GM23248 (cell line): ENCODE measurements at regions not wholly inside any gene's neighbourhood (a gene's known extent, or its start where the extent isn't known, plus 50 kb on each side); places are given as distances from the start of the nearest gene placed in this dataset.

ENCODE experiments used
- DNase-seq: peaks from one replicate; pipeline ENCODE4 v3.0.0-alpha.2; 2015
- H2AFZ ChIP-seq: fragments of 200-600 bp; sonication (generic); 2 replicates; pipeline ENCODE4 v1.6.1; 2016; ENCODE audit warnings: antibody characterized with exemption
- H3F3A ChIP-seq: fragments of 200-600 bp; sonication (generic); 2 replicates; pipeline ENCODE4 v1.6.1; 2016; ENCODE audit warnings: mild to moderate bottlenecking, antibody characterized with exemption, mixed run types; ENCODE audit not compliant: insufficient read depth
- H3K27ac ChIP-seq: fragments of 200-600 bp; sonication (generic); 2 replicates; pipeline ENCODE4 v1.5.1; 2016; ENCODE audit warnings: mild to moderate bottlenecking
- H3K27me3 ChIP-seq: fragments of 200-600 bp; sonication (generic); replicated peaks from 2 replicates; pipeline ENCODE4 v1.6.1; 2016; ENCODE audit warnings: mild to moderate bottlenecking; ENCODE audit not compliant: insufficient read depth
- H3K36me3 ChIP-seq: fragments of 200-600 bp; sonication (generic); 2 replicates; pipeline ENCODE4 v1.6.1; 2016; ENCODE audit warnings: low read depth, mild to moderate bottlenecking
- H3K4me1 ChIP-seq: fragments of 200-600 bp; sonication (generic); 2 replicates; pipeline ENCODE4 v1.6.1; 2016; ENCODE audit warnings: mild to moderate bottlenecking; ENCODE audit not compliant: insufficient read depth
- H3K4me2 ChIP-seq: fragments of 200-600 bp; sonication (generic); one replicate; pipeline ENCODE4 v1.6.1; 2016; ENCODE audit warnings: mild to moderate bottlenecking; ENCODE audit not compliant: unreplicated experiment
- H3K4me3 ChIP-seq: fragments of 200-600 bp; sonication (generic); 2 replicates; pipeline ENCODE4 v1.5.1; 2016; ENCODE audit warnings: mild to moderate bottlenecking
- H3K79me2 ChIP-seq: fragments of 200-600 bp; sonication (generic); 2 replicates; pipeline ENCODE4 v1.6.1; 2016; ENCODE audit warnings: mild to moderate bottlenecking; ENCODE audit not compliant: insufficient read depth
- H3K9ac ChIP-seq: fragments of 200-600 bp; sonication (generic); 2 replicates; pipeline ENCODE4 v1.6.1; 2016; ENCODE audit warnings: mild to moderate bottlenecking
- H3K9me2 ChIP-seq: fragments of 200-600 bp; sonication (generic); 2 replicates; pipeline ENCODE4 v1.6.1; 2016; ENCODE audit warnings: mixed run types, mild to moderate bottlenecking, moderate library complexity; ENCODE audit not compliant: insufficient read depth
- H3K9me3 ChIP-seq: fragments of 200-600 bp; sonication (generic); one replicate; pipeline ENCODE4 v1.6.1; 2017; ENCODE audit warnings: low read depth
- H4K20me1 ChIP-seq: fragments of 200-600 bp; sonication (generic); 2 replicates; pipeline ENCODE4 v1.6.0; 2016; ENCODE audit not compliant: insufficient read depth
- EZH2 ChIP-seq: fragments of 200-600 bp; sonication (generic); IDR thresholded peaks from 2 replicates; pipeline ENCODE4 v1.6.1; 2018; ENCODE audit warnings: antibody characterized with exemption, mild to moderate bottlenecking; ENCODE audit not compliant: insufficient read depth, poor library complexity, severe bottlenecking
- EZH2phosphoT487 ChIP-seq: fragments of 200-600 bp; sonication (generic); IDR thresholded peaks from 2 replicates; pipeline ENCODE4 v1.6.1; 2018; ENCODE audit warnings: antibody characterized with exemption, moderate library complexity, mild to moderate bottlenecking, low read depth; ENCODE audit not compliant: insufficient read depth
- WGBS, 2 experiments: methylation state at CpG; one replicate each; pipeline ENCODE4 v1.1.6; 2015 to 2017; ENCODE audit warnings: low lambda C conversion rate in 2 of 2, low coverage in 1 of 2; ENCODE audit errors: missing lambda C conversion rate in 2 of 2; 5-methylcytosine and 5-hydroxymethylcytosine counted together
- in situ Hi-C: fragments of 300-500 bp; cut with MboI; formaldehyde crosslinking; loops from 2 replicates; pipeline ENCODE4 v1.15.0; 2020

DNA sequence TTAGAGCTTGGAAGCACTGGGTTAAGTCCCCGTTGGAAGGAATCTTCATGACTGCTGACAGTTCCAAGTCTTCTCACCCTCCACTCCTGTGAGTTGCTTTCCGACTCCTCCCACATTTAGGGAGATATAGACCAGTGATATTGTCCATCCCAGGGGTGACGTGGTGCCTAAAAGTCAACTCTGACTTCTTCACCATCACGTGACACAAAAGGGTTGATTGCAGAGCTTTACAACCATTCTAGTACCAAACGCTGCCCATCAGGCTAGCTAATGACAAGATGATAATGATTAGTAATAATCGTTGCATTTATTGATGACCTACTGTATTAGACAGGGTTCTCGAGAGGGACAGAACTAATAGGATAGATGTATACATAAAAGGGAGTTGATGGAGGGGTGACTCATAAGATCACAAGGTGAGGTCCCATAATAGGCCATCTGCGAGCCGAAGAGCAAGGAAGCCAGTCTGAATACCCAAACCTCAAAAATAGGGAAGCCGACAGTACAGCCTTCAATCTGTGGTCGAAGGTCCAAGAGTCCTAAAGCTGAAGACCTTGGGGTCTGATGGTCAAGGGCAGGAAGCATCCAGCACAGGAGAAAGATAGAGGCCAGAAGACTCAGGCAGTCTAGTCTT is 85.3 kb upstream of the CARD11 start:
- no peak overlapping the region for H3K9ac ChIP-seq
- H3K4me2 ChIP-seq, result no peak overlapping the region
- H3K9me2 ChIP-seq, result no peaks in the 10 kb centered on the region
- H4K20me1 ChIP-seq, result no peaks in the 10 kb centered on the region
- TF ChIP-seq EZH2phosphoT487 (no peak), EZH2 (no peak)
- no peaks in the 10 kb centered on the region for H3K79me2 ChIP-seq
- DNase-seq, result no peak
- H3K9me3 ChIP-seq, result no peaks in the 10 kb centered on the region
- H3F3A ChIP-seq, result no peaks in the 10 kb centered on the region
- H3K36me3 ChIP-seq, result no peaks in the 10 kb centered on the region
- H3K4me3 ChIP-seq, result no peak overlapping the region
- WGBS, 2 experiments, result 29 to 33% methylated on average over 11 of the region's 11 CpGs
- H3K27me3 ChIP-seq, result no peaks in the 10 kb centered on the region
- no peak overlapping the region for H3K27ac ChIP-seq
- in situ Hi-C loops, result no loop called here
- H3K4me1 ChIP-seq, result no peaks in the 10 kb centered on the region
- no peak overlapping the region for H2AFZ ChIP-seq

DNA sequence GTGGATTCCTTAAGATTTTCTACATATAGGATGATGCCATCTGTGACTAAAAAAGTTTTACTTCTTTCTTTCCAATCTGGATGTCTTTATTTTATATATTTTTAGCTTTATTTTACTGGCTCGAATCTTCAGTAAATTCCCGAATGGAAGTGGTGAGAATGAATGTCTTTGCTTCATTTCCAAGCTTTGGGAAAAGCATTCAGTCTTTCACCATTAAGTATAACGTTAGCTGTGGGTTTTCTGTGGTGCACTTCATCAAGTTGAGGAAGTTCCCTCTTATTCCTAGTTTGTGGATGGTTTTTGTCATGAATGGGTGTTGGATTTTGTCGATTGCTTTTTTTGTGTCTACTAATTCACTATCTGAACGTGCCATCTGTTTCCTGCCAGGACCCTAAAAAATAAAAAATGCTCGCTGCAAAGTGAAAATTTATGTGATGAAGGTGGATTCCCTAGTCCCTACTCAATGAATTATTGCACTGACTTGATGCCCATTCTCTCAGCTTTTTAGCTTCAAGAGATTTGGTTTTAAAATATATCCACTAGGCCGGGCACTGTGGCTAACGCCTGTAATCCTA is 90.2 kb upstream of the CARD11 start:
- Histone ChIP-seq H2AFZ (no peak overlapping the region), H3K9me3 (no peaks in the 10 kb centered on the region), H3K9me2 (no peaks in the 10 kb centered on the region), H3K9ac (no peak overlapping the region), H3K4me1 (no peaks in the 10 kb centered on the region), H3K27ac (no peak overlapping the region), H3F3A (no peaks in the 10 kb centered on the region), H3K79me2 (no peaks in the 10 kb centered on the region), H3K4me2 (no peak overlapping the region), H3K36me3 (no peaks in the 10 kb centered on the region), H4K20me1 (no peaks in the 10 kb centered on the region), H3K4me3 (no peak overlapping the region), H3K27me3 (no peaks in the 10 kb centered on the region)
- no peak for TF ChIP-seq EZH2phosphoT487
- no peak for TF ChIP-seq EZH2
- DNase-seq, result no peak
- in situ Hi-C loops, result no loop called here
- WGBS, 2 experiments, result 23 to 27% methylated on average over 8 of the region's 8 CpGs

DNA sequence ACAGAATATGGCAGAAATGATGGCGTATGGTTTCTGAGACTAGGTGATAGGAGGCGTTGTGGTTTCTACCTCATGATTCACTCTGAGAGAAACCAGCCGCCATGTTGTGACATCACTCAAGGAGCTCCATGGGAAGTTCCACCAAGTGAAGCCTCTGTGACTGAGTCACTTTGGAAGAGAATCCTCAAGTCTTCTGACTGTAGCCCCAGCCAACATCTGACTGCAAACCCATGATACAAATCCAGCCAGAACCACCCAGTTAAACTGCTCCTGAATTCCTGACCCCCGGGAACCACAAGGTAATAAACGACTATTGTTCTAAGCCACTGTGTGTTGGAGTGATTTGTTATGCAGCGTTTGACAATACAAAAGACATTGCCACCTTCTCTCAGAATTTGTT is 91.1 kb upstream of the CARD11 start:
- H3K79me2 ChIP-seq, result no peaks in the 10 kb centered on the region
- no peaks in the 10 kb centered on the region for H3K4me1 ChIP-seq
- H3K9ac ChIP-seq, result no peak overlapping the region
- H3K27me3 ChIP-seq, result no peaks in the 10 kb centered on the region
- no peaks in the 10 kb centered on the region for H4K20me1 ChIP-seq
- H3F3A ChIP-seq, result no peaks in the 10 kb centered on the region
- no peaks in the 10 kb centered on the region for H3K36me3 ChIP-seq
- no peak overlapping the region for H3K4me3 ChIP-seq
- 43 to 47% methylated on average over 6 of the region's 6 CpGs for WGBS, 2 experiments
- no peaks in the 10 kb centered on the region for H3K9me2 ChIP-seq
- no peak for DNase-seq
- no peak overlapping the region for H3K4me2 ChIP-seq
- TF ChIP-seq EZH2phosphoT487 (no peak), EZH2 (no peak)
- H3K9me3 ChIP-seq, result no peaks in the 10 kb centered on the region
- no peak overlapping the region for H2AFZ ChIP-seq
- in situ Hi-C loops, result no loop called here
- no peak overlapping the region for H3K27ac ChIP-seq

DNA sequence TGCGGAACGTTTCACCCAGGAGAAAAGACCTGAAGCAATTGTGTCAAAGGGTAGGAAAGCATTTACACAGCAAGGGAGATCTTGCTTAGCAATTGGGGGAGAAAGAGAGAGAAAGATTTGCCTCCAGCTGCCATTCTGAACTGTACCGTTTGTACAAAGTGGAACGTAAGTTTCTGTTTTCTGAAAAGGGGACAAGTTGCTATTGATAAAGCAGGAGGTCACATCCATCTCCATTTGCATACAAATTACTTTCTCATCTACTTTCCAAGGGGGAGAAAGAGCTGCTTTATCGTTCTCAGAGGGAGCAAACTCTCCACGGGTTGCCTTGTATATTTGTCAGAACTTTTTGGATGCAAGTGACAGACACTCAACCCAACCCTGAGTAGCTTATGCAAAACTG is 92.0 kb upstream of the CARD11 start:
- TF ChIP-seq EZH2phosphoT487 (no peak), EZH2 (no peak)
- Histone ChIP-seq H4K20me1 (no peaks in the 10 kb centered on the region), H3K4me3 (no peak overlapping the region), H3K9ac (no peak overlapping the region), H3F3A (no peaks in the 10 kb centered on the region), H3K9me2 (no peaks in the 10 kb centered on the region), H3K9me3 (no peaks in the 10 kb centered on the region), H3K36me3 (no peaks in the 10 kb centered on the region), H3K4me1 (no peaks in the 10 kb centered on the region), H2AFZ (no peak overlapping the region), H3K79me2 (no peaks in the 10 kb centered on the region), H3K27me3 (no peaks in the 10 kb centered on the region), H3K27ac (no peak overlapping the region), H3K4me2 (no peak overlapping the region)
- 51 to 54% methylated on average over 6 of the region's 6 CpGs for WGBS, 2 experiments
- DNase-seq, result no peak
- in situ Hi-C loops, result no loop called here
